Activated CD8-positive, alpha-beta T cell treated with anti-CD3 and anti-CD28 coated beads, Interleukin-2, amount 10 ng/mL, durations not matched to agents 7 days and 5 days (primary cell): ENCODE measurements at regions not wholly inside any gene's neighbourhood (a gene's known extent, or its start where the extent isn't known, plus 50 kb on each side); places are given as distances from the start of the nearest gene placed in this dataset.
"Not testable (repeated sequence)": the region's sequence is repeated elsewhere in the genome, so short reads cannot be mapped to it uniquely, and the experiment has no call there.

Experiments used
- ATAC-seq: fragments of 150-1000 bp; cut with Tn5 transposase; one replicate; pipeline ENCODE4 v1.10.0; 2021; ENCODE audit warnings: moderate library complexity
- CTCF ChIA-PET: fragments of 350-600 bp; sonication (Branson Sonifier 250); formaldehyde crosslinking; loops from one replicate; lab custom pipeline; 2021; ENCODE audit warnings: antibody characterized with exemption; lab: Charles Lee
- POLR2A ChIA-PET: fragments of 350-600 bp; sonication (Branson Sonifier 250); formaldehyde crosslinking; loops from one replicate; lab custom pipeline; 2021; ENCODE audit warnings: antibody characterized with exemption; lab: Charles Lee
- DNase-seq: peaks from one replicate; pipeline ENCODE4 v3.0.0-alpha.2; 2020
- H3K27ac Mint-ChIP-seq: one replicate; pipeline ENCODE4 v1.8.0; 2021; ENCODE audit warnings: mild to moderate bottlenecking, mixed read lengths
- H3K27me3 Mint-ChIP-seq: one replicate; pipeline ENCODE4 v1.8.0; 2021; ENCODE audit warnings: low read depth, mixed read lengths
- H3K36me3 Mint-ChIP-seq: one replicate; pipeline ENCODE4 v1.8.0; 2021; ENCODE audit warnings: low read depth, mixed read lengths
- H3K4me1 Mint-ChIP-seq: one replicate; pipeline ENCODE4 v1.8.0; 2021; ENCODE audit warnings: low read depth, mixed read lengths
- H3K4me3 Mint-ChIP-seq: one replicate; pipeline ENCODE4 v1.8.0; 2021; ENCODE audit warnings: mild to moderate bottlenecking, mixed read lengths
- H3K9me3 Mint-ChIP-seq: one replicate; pipeline ENCODE4 v1.8.0; 2022; ENCODE audit warnings: mixed read lengths; ENCODE audit not compliant: insufficient read depth

- CTCF ChIA-PET = no interaction called here
- peak overlapping the region; percentile 52 for H3K4me3 Mint-ChIP-seq
- peak; percentile 59 for ATAC-seq
- H3K27ac Mint-ChIP-seq = no peak overlapping the region
- peaks cover 45% of the 10 kb centered on the region for H3K4me1 Mint-ChIP-seq
- H3K9me3 Mint-ChIP-seq = no peaks in the 10 kb centered on the region
- POLR2A ChIA-PET = no interaction called here
- no peaks in the 10 kb centered on the region for H3K36me3 Mint-ChIP-seq
- peaks cover 68% of the 10 kb centered on the region for H3K27me3 Mint-ChIP-seq
- peak; percentile 78 for DNase-seq
These were observed 169.3 kb upstream of the ZNF337 start for GRCh38 chr20:25865715-25866656.

- H3K27ac Mint-ChIP-seq, DNase-seq, H3K36me3 Mint-ChIP-seq, ATAC-seq, POLR2A ChIA-PET, CTCF ChIA-PET, H3K9me3 Mint-ChIP-seq: not testable (repeated sequence)
- Mint-ChIP-seq H3K27me3 (peaks cover 71% of the 10 kb centered on the region), H3K4me1 (peaks cover 53% of the 10 kb centered on the region), H3K4me3 (peak overlapping the region; percentile 52)
These were observed 168.5 kb upstream of the ZNF337 start for GRCh38 chr20:25864963-25865714.

- ChIA-PET CTCF (no interaction called here), POLR2A (no interaction called here)
- DNase-seq (no peak), ATAC-seq (no peak)
- no peaks in the 10 kb centered on the region for H3K36me3 Mint-ChIP-seq
- peaks cover 59% of the 10 kb centered on the region for H3K4me1 Mint-ChIP-seq
- H3K9me3 Mint-ChIP-seq = no peaks in the 10 kb centered on the region
- H3K4me3 Mint-ChIP-seq = no peak overlapping the region
- H3K27me3 Mint-ChIP-seq = peaks cover 74% of the 10 kb centered on the region
- H3K27ac Mint-ChIP-seq = no peak overlapping the region
These were observed 167.8 kb upstream of the ZNF337 start for GRCh38 chr20:25864326-25864962.

DNA sequence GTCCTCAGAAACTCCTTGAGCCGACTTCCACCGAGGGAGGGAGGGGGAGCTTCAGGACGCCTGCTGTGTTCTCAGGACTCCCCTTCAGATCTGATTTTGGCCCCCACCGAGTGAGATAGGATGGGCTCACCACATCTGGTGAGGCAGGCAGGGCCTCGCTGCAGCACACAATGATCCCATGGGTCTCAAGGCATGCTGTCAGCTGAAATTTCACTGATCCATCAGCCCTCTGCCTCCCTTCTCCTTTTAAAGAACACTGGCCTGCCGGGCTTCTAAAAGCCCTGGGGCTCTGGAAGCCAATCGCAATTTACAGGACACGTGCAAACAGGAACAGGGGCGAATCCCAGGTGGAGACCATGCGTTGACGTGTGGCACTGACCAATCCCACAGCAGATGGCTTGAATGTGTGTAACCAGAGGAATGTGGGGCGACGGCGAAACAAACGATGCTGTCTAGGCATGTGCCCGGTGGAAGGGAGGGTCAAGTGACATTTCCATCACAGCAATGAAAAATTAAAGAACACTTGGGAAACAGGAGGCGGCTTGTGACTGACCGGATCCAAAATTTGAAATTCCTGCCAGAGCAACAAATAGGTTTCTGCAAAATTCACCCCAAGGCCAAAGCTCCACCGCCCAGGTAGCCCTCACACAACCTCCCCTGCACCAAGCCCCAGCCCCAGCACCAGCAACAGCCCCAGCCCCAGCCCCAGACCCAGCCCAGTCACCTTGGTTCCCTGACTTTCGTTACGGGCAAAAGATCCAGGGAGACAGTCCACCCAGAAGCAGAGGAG is 167.1 kb upstream of the ZNF337 start:
- Mint-ChIP-seq H3K9me3 (no peaks in the 10 kb centered on the region), H3K4me1 (peaks cover 61% of the 10 kb centered on the region), H3K27me3 (peaks cover 73% of the 10 kb centered on the region), H3K36me3 (no peaks in the 10 kb centered on the region), H3K4me3 (peak overlapping the region; percentile 58), H3K27ac (no peak overlapping the region)
- ATAC-seq (no peak), DNase-seq (no peak)
- ChIA-PET CTCF (no interaction called here), POLR2A (no interaction called here)

DNA sequence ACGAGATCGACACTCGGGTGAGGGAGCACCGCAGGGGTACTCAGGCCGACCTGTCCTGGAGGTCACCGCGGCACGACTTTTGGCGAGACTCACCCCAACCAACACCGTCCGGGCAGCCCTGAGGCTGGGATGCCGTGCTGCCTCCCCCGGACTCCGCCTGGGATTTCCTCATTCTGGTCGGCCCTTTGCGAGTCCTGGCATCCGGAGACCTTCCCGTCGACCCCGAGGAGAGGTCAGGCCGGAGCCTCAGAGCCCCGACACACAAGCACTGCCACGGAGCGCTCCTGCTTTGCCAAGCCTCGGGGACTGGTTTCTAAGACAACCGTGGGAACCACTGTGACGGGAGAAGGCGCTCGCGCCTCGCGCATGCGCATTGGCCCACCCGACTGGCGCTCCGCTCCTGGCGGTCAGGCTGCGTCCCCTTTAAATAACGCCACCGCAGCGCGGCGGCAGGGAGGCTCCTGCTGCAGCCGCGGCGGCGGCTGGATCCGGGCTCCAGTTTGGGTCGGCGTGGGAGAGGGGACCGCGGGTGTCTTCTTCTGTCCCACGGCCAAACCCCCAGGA is 166.4 kb upstream of the ZNF337 start:
- H3K4me3 Mint-ChIP-seq = peak overlapping the region; percentile 58
- H3K9me3 Mint-ChIP-seq, H3K27ac Mint-ChIP-seq, CTCF ChIA-PET, POLR2A ChIA-PET, H3K36me3 Mint-ChIP-seq: not testable (repeated sequence)
- DNase-seq (peak; percentile 86), ATAC-seq (peak; percentile 35)
- peaks cover 75% of the 10 kb centered on the region for H3K27me3 Mint-ChIP-seq
- H3K4me1 Mint-ChIP-seq = peaks cover 67% of the 10 kb centered on the region

DNA sequence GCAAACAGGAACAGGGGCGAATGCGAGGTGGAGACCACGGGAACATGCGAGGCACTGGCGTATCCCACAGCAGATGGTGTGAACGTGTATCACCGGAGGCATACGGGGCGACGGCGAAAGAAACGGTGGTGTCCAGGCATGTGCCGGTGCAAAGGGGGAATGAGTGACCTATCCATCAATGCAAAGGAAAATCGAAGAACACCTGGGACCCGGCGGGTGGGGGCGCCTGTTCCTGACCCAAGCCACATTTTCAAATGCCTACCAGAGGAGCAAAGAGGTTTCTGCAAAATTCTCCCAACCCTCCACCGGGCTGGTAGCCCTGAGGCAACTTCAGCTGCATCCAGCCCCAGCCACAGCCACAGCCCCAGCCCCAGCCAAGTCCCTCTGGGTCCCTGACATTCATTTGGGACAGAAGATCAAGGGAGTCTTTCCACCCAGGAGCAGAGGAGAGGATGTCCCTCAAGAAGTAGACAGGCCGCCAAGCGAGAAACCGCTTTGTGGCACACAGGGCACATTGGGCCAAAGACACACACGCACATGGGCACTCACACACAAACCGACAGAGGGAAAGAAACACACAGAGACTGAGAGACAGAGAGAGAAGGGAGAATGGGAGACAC is 164.0 kb upstream of the ZNF337 start:
- ChIA-PET POLR2A (no interaction called here), CTCF (no interaction called here)
- H3K4me3 Mint-ChIP-seq = peak overlapping the region; percentile 58
- H3K9me3 Mint-ChIP-seq = no peaks in the 10 kb centered on the region
- ATAC-seq (no peak), DNase-seq (no peak)
- H3K27ac Mint-ChIP-seq = no peak overlapping the region
- H3K4me1 Mint-ChIP-seq = peaks cover 59% of the 10 kb centered on the region
- no peaks in the 10 kb centered on the region for H3K36me3 Mint-ChIP-seq
- H3K27me3 Mint-ChIP-seq = peaks cover 64% of the 10 kb centered on the region

DNA sequence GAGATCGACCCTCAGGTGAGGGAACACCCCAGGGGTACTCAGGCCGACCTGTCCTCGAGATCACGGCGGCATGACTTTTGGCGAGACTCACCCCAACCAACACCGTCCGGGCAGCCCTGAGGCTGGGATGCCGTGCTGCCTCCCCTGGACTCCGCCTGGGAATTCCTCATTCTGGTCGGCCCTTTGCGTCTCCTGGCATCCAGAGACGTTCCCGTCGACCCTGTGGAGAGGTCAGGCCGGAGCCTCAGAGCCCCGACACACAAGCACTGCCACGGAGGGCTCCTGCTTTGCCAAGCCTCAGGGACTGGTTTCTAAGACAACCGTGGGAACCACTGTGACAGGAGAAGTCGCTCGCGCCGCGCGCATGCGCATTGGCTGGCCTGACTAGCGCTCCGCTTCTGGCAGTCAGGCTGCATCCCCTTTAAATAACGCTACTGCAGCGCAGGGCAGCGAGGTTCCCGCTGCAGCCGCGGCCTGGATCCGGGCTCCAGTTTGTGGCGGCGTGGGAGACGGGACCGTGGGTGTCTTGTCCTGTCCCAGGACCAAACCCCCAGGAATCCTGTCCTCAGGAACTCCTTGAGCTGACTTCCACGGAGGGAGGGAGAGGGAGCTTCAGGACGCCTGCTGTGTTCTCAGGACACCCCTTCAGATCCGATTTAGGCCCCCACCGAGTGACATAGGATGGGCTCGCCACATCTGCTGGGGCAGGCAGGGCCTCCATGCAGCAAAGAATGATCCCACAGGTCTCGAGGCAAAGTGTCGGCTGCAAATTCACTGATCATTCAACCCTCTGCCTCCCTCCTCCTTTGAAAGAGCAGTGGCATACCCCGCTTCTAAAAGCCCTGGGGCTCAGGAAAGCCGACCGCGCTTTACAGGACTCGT is 163.2 kb upstream of the ZNF337 start:
- Mint-ChIP-seq H3K9me3 (no peaks in the 10 kb centered on the region), H3K27ac (no peak overlapping the region), H3K27me3 (peaks cover 56% of the 10 kb centered on the region), H3K36me3 (no peaks in the 10 kb centered on the region), H3K4me3 (no peak overlapping the region), H3K4me1 (peaks cover 52% of the 10 kb centered on the region)
- peak; percentile 78 for DNase-seq
- ChIA-PET CTCF (no interaction called here), POLR2A (no interaction called here)
- ATAC-seq = peak; percentile 57

GRCh38 chr20:25858495-25859425 is 162.1 kb upstream of the ZNF337 start:
- ChIA-PET CTCF (no interaction called here), POLR2A (no interaction called here)
- Mint-ChIP-seq H3K9me3 (no peaks in the 10 kb centered on the region), H3K36me3 (peaks cover 2% of the 10 kb centered on the region), H3K4me1 (peaks cover 55% of the 10 kb centered on the region), H3K4me3 (no peak overlapping the region), H3K27ac (no peak overlapping the region), H3K27me3 (peaks cover 48% of the 10 kb centered on the region)
- DNase-seq = no peak
- no peak for ATAC-seq

DNA sequence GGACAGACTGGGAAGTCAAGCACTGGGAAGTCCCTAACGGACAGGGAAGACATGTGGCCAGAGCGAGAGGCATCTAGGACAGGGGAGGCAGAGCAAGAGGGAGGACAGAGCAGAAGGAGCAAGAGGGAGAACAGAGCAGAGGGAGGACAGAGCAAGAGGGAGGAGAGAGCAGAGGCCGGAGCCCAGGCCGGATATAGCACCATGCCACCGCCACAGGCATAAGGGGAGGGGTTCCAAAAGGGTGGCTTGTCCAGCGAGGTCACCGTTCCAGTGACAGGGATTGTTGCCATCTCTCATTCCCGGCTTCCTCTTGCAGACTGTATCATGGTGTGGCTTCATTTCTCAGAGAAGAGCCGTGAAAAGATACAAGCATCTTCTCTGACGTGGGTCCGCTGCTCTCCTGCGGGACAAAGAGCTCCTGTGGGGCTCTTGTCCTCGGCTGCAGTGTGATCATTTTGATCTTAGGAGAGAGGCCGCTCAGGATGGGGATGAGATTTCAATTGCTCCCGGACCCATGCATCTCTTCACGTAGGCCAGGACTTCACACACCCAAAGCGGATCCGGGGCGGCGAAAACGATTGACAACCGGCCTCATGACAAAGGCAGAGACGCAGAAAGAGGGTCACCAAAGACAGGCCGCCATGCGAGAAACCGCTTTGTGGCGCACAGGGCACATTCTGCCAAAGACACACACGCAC is 160.6 kb upstream of the ZNF337 start:
- H3K27ac Mint-ChIP-seq, H3K36me3 Mint-ChIP-seq, ATAC-seq, H3K9me3 Mint-ChIP-seq, CTCF ChIA-PET, H3K4me3 Mint-ChIP-seq, POLR2A ChIA-PET, DNase-seq: not testable (repeated sequence)
- Mint-ChIP-seq H3K4me1 (peaks cover 44% of the 10 kb centered on the region), H3K27me3 (peaks cover 41% of the 10 kb centered on the region)
